ENCODE measurements at regions not wholly inside any gene's neighbourhood (a gene's known extent, or its start where the extent isn't known, plus 50 kb on each side); places are given as distances from the start of the nearest gene placed in this dataset.

- no peak overlapping the region for H3K27ac Mint-ChIP-seq (ENCODE audit: unreplicated experiment)
- TF ChIP-seq CTCF (IDR thresholded peaks at IDR 0.05; ENCODE audit: insufficient read depth in 1 of 2, low read depth in 1 of 2, low read length in 1 of 2, severe bottlenecking in 1 of 2, unreplicated experiment in 1 of 2) = peak; percentile 39 to 64
- ChIA-PET POLR2A (no interaction called here), CTCF (no interaction called here)
- Histone ChIP-seq H3K4me1 (peaks cover 24% of the 10 kb centered on the region), H3K36me3 (ENCODE audit: control insufficient read depth, insufficient read depth, low read length) (no peaks in the 10 kb centered on the region), H3K4me3 (ENCODE audit: low read depth, low read length) (no peak overlapping the region), H3K9me3 (no peaks in the 10 kb centered on the region; the same call in 1 of the 2 replicates), H3K27me3 (replicated peaks; ENCODE audit: control insufficient read depth, insufficient read depth, low read length) (no peaks in the 10 kb centered on the region)
- no peaks in the 10 kb centered on the region for H3K36me3 Mint-ChIP-seq (ENCODE audit: insufficient read depth, unreplicated experiment)
- DNase-seq = peak in 1 of 2 experiments; percentile 45
- no peaks in the 10 kb centered on the region for H3K27me3 Mint-ChIP-seq (ENCODE audit: insufficient read depth, unreplicated experiment)
- no peak overlapping the region for H3K4me3 Mint-ChIP-seq (ENCODE audit: unreplicated experiment)
- no TSS peak for BruUV-seq (replicated peaks)
- intact Hi-C loops (cut with micrococcal nuclease; ENCODE audit: unreplicated experiment) = loop anchor here (1.0 to 2.0 kb wide), 3 partner anchors 29 to 161 kb away; no protein-coding TSS in a partner anchor
- H3K9me3 Mint-ChIP-seq (ENCODE audit: unreplicated experiment) = peaks cover 9% of the 10 kb centered on the region
- H3K4me1 Mint-ChIP-seq (ENCODE audit: low read depth, unreplicated experiment) = peaks cover 15% of the 10 kb centered on the region
These were observed 380.6 kb downstream of the TSN start for GRCh38 chr2:122136056-122136455.

- Histone ChIP-seq H3K9me3 (no peaks in the 10 kb centered on the region), H3K4me1 (peaks cover 19% of the 10 kb centered on the region), H3K4me3 (ENCODE audit: low read depth, low read length) (no peak overlapping the region), H3K27me3 (replicated peaks; ENCODE audit: control insufficient read depth, insufficient read depth, low read length) (no peaks in the 10 kb centered on the region), H3K36me3 (ENCODE audit: control insufficient read depth, insufficient read depth, low read length) (no peaks in the 10 kb centered on the region)
- peaks cover 15% of the 10 kb centered on the region for H3K4me1 Mint-ChIP-seq (ENCODE audit: low read depth, unreplicated experiment)
- H3K27ac Mint-ChIP-seq (ENCODE audit: unreplicated experiment) = no peak overlapping the region
- no peak for TF ChIP-seq CTCF (IDR thresholded peaks at IDR 0.05; ENCODE audit: insufficient read depth in 1 of 2, low read depth in 1 of 2, low read length in 1 of 2, severe bottlenecking in 1 of 2, unreplicated experiment in 1 of 2)
- CTCF ChIA-PET = no interaction called here
- DNase-seq = no peak
- BruUV-seq (replicated peaks) = no TSS peak
- no peak overlapping the region for H3K4me3 Mint-ChIP-seq (ENCODE audit: unreplicated experiment)
- intact Hi-C loops (cut with micrococcal nuclease; ENCODE audit: unreplicated experiment) = no loop called here
- peaks cover 9% of the 10 kb centered on the region for H3K9me3 Mint-ChIP-seq (ENCODE audit: unreplicated experiment)
- POLR2A ChIA-PET = no interaction called here
- no peaks in the 10 kb centered on the region for H3K27me3 Mint-ChIP-seq (ENCODE audit: insufficient read depth, unreplicated experiment)
- H3K36me3 Mint-ChIP-seq (ENCODE audit: insufficient read depth, unreplicated experiment) = no peaks in the 10 kb centered on the region
These were observed 383.1 kb downstream of the TSN start for GRCh38 chr2:122138561-122138960.

- no TSS peak for BruUV-seq (replicated peaks)
These were observed 384.4 kb downstream of the TSN start for GRCh38 chr2:122139739-122140420.

More at GRCh38 chr2:122139739-122140420, 384.4 kb downstream of the TSN start:
- no peak overlapping the region for H3K4me3 ChIP-seq (ENCODE audit: low read depth, low read length)
- Mint-ChIP-seq H3K4me3 (ENCODE audit: unreplicated experiment) (no peak overlapping the region), H3K9me3 (ENCODE audit: unreplicated experiment) (peaks cover 1% of the 10 kb centered on the region), H3K36me3 (ENCODE audit: insufficient read depth, unreplicated experiment) (no peaks in the 10 kb centered on the region), H3K4me1 (ENCODE audit: low read depth, unreplicated experiment) (peaks cover 8% of the 10 kb centered on the region), H3K27ac (ENCODE audit: unreplicated experiment) (no peak overlapping the region), H3K27me3 (ENCODE audit: insufficient read depth, unreplicated experiment) (no peaks in the 10 kb centered on the region)
- H3K4me1 ChIP-seq = peaks cover 19% of the 10 kb centered on the region
- H3K36me3 ChIP-seq (ENCODE audit: control insufficient read depth, insufficient read depth, low read length) = no peaks in the 10 kb centered on the region
- ChIA-PET POLR2A (no interaction called here), CTCF (no interaction called here)
- DNase-seq = no peak
- TF ChIP-seq CTCF (IDR thresholded peaks at IDR 0.05; ENCODE audit: insufficient read depth in 1 of 2, low read depth in 1 of 2, low read length in 1 of 2, severe bottlenecking in 1 of 2, unreplicated experiment in 1 of 2) = no peak
- intact Hi-C loops (cut with micrococcal nuclease; ENCODE audit: unreplicated experiment) = no loop called here
- H3K9me3 ChIP-seq = no peaks in the 10 kb centered on the region
- H3K27me3 ChIP-seq (replicated peaks; ENCODE audit: control insufficient read depth, insufficient read depth, low read length) = no peaks in the 10 kb centered on the region
